CD4-positive, alpha-beta T cell treated with Interleukin-4 for 1 hour (primary cell): ENCODE measurements at regions not wholly inside any gene's neighbourhood (a gene's known extent, or its start where the extent isn't known, plus 50 kb on each side); places are given as distances from the start of the nearest gene placed in this dataset.
"Not testable (repeated sequence)": the region's sequence is repeated elsewhere in the genome, so short reads cannot be mapped to it uniquely, and the experiment has no call there.

Experiments
- DNase-seq, 2 donors: peaks; one replicate each; pipeline ENCODE4 v3.0.0-alpha.2; 2020 to 2022

DNA sequence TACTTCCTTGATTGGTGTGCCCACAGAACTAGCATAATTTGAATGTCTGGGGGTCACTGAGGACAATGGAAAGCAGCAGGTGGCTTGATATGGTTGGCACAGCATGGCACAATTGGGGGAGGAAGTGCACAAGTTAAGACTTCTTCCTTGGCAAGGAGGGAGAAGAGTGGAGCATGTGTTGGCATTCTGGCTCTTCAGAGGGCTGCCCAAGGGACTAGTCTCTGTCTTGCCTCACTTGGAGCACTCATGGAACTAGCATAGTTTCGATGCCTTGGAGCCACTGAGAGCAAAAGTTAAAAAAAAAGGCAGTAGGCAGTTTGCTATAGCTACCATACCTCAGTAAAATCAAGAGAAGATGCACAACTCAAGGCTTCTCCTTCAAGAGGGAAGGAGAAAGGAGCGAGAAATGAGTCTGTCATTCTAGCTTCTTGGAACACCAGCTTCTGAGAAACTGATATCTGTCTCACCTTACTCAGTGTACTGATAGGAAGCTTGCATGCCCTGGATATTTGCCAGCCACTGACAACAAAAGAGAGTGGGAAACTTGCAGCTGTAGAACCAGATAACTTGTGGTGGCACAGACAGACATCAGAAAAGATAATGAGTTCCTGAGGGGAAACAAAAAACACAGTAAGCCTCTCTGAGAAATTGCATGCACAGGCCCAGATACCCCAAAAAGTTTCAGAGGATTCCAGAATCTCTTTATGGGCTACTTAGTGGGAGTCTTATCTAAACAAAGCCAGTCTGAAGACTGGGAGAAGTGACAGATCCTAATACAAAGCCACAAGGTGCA lies 207.5 kb upstream of the SAMSN1 start:
- DNase-seq, result no peak

DNA sequence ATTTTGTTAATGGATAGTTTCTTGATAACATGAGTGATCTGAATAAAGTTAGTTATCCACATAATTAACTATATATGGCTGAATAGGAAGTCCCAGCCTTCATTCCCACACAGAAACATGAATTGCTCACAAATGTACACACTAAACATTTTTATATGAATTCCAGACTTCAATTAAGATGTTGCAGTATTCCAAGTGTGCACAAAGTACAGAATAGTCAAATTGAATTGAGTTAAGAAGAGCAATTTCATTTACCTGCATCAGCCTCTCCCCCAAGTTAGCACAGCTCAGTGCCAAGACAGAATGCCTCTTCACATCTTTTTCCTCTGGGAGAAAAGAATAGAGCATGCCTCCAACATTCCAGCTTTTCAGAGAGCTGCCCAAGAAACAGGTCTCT lies 207.0 kb upstream of the SAMSN1 start:
- no peak for DNase-seq

DNA sequence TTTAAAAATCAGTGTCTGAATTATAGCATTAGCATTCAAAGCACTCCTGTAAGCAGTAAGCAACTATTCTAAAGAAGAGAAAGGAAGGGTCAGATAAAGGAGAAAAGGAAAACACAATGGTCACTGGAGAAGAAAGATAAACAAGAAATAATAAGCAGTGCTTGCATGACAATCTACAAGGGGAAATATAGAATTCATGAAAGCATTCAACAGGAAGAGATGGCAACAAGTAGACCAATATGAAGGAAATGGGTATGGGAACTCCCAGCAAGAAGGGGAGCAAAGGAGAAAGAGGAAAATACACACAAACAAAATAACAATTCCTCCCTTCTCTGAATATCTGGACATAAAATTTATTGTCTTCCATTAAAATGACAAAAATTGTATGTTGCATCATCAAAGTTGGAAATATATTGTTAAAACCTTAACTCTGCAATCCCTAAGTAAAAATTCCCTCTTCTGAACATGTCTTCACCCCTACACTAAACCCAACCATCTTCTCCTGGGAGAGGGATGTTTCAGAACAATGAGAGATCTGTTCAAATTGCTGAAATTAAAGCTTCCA lies 206.3 kb upstream of the SAMSN1 start:
- DNase-seq, result no peak

DNA sequence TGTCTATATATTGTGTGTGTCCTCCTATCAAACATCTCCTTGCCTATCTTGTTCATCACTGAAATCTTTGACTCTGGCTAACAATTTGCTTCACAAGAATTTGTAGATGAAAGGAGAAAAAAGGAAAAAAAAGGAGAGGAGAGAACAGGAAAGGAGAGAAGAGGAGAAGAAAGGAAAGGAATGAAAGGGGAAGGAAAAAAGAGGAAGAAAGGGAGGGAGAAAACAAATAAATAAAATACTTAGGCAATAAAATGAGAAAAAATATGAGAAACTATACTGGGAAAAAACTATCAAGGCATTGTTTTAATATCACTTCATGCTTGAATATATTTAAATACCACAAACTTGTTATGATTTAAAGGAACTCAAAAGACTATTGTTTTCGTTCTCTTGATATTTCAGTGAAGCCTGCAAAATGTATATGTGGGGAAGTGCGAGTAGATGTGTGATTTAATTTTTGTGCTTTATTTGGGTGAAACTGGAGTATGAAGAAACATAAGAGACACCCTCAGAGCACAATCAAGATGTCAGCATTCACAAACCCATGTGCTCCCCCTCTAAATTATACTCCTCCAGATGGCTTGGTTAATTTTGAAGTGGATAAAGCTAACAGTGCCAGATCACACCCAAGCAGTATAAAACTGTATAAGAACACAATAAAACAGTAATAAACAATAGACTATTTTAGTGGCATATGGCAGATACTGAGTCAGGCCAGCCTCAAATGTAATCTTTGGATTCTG lies 205.7 kb upstream of the SAMSN1 start:
- no peak for DNase-seq

DNA sequence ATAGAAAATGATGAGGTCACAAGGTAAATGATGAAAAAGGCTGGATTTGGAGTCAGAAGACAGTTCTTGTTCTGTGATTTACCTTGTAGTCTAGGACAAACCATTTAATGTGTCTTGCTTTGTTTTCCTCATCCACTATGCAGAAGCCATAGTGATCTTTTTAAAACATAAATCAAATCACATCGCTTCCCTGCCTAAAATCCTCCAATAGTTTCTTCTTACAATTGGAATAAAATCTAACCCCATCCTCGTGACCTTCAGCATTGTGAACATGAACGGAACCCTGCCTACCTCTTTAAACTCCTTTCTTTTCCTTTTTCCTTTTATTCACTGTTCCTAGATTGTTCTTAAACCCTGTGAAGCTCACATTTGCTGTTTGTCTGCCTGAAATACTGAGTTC lies 204.9 kb upstream of the SAMSN1 start:
- no peak for DNase-seq

DNA sequence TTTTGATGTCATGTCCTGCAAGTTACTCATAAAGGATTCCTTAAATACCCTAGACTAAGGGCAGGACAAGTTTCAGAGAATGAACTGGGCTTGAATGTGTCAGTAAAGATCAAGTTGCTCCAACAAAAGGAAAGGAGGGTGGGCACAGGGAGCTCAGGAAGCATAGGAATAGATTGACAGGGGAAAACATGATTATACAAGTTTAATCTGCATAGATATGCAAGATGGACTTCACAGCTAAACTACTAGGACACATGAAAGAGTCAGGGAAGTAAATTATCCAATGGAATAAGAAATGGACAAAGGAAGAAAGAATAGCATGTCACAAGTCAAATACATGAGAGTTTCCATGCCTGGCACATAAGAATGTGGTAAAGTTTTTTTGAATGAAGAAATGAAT lies 203.9 kb upstream of the SAMSN1 start:
- DNase-seq, result no peak

DNA sequence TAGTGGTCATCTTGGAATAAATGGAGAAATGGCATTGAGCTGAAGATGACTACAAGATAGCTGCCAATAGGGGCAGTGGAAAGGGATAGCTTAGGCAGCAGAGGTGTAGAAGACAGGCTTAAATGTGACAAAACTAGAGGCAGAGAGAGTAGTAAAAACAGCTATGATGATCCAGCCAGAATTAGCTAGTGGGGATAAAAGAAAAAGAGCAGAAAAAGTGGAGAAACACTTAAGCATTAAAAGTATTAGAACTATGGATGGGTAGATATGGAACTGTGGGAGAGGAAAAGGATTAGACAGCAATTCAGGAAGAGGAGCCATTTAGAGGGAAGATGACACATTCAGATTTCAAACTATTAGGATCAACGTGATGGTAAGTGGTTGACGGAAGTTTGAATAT lies 202.5 kb upstream of the SAMSN1 start:
- DNase-seq, result no peak

DNA sequence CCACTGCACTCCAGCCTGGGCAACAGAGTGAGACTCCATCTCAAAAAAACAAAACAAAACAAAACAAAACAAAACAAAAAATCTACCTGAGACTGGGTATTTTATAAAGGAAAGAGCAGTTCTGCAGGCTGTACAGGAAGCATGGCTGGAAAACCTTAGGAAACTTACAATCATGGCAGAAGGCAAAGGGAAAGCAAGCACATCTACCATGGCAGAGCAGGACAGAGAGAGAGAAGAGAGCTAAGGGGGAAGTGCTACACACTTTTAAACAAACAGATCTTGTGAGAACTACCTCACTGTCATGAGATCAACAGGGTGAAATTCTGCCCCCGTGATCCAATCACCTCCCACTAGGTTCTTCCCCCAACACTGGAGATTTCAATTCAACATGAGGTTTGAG lies 198.3 kb upstream of the SAMSN1 start:
- no peak for DNase-seq

DNA sequence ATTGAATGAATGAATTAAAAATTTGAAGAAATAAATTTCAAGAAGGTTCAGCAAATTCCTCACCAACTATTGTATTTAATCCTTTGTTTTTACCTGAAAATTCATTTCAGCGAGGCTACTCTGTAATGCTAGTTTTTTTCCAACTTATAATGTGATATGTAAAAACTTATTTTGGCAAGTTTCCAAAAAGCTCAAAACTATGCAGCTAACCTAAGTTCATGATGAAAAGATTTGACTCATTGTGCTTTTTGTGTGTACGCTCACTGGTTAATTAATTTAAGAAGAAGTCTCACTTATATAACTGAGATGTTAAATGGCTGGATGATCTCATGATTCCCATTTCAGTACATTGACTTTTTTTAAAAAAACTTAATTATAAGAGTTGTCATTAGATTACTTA lies 196.0 kb upstream of the SAMSN1 start:
- no peak for DNase-seq

DNA sequence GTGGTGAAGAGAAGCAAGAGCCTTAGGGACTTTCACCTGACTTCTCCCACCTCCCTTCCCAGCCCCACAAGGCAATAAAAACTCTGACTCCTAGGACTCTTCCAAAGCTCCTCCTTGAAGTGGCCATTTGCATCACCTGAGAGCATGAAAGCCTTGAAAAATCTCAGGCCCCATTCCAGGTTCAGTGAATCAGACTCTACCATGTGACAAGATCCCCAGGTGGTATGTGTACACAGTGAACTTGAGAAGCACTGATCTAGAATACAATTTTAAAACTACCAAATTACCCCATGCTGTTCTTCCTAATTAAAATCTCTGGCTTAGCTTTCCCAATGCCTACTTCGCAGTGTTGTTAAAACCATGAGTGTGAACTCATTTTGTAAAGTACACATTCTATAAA lies 195.1 kb upstream of the SAMSN1 start:
- no peak for DNase-seq

DNA sequence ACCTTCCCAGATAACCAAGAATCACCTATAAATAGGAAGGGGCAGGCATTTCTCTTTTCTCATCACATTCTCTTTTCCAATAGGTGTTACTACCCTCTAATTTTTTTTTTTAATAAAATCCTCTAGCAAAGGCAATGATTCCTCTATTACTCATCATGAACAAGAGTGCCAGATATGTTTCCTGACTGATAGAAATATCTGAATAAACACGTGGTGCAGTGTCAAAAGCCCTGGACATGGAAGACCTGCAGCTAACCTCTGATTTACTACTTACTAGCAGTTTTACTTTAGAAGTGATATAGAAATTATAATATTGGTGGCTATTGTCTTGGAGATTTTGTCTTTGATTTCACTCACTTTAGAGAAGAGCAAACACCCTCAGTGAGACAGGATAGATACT lies 194.6 kb upstream of the SAMSN1 start:
- no peak for DNase-seq

DNA sequence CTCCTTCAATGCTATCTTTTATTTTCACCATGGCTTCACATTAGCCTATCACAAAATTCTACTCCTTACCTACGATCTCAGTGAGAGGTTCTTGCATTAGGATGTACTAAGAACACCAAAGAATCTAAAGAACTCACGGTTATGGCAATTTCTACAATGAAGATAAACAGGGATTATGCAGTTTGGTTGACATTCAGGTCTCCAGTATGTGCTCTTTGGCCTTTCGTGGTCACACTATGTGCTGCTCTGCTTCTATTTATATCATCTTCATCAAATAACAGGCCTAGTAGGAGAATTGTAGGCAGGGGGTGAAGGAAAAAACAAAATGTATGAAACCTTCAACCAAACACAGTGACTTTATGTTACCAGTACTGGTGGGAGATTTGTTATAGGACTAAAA lies 194.0 kb upstream of the SAMSN1 start:
- DNase-seq, result no peak

DNA sequence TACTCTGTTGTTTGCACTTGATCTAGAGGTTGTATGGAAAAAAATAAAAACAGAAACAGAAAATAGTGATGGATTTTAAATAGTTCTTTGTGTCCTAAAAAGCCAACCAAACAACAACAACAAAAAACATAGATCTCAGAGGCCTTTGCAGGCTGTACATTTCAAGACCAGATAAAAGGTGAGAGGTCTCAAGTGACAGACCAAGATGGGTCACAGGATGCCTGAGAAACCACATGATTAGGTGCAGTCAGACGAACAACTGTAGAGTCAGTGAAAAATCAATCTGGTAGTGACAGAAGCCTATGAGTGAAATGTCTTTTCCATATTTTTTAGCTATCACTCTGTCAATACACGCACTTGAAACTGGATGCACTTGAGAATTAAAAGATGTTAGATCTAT lies 193.5 kb upstream of the SAMSN1 start:
- no peak for DNase-seq

DNA sequence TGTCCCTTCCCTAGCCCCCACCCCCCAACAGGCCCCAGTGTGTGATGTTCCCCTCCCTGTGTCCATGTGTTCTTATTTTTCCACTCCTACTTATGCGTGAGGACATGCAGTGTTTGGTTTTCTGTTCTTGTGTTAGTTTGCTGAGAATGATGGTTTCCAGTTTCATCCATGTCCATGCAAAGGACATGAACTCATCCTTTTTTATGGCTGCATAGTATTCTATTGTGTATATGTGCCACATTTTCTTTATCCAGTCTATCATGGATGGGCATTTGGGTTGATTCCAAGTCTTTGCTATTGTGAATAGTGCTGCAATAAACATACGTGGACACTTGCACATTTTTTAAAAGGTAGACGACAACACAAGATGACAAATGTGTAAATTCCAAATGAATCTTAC lies 192.5 kb upstream of the SAMSN1 start:
- not testable (repeated sequence) for DNase-seq

DNA sequence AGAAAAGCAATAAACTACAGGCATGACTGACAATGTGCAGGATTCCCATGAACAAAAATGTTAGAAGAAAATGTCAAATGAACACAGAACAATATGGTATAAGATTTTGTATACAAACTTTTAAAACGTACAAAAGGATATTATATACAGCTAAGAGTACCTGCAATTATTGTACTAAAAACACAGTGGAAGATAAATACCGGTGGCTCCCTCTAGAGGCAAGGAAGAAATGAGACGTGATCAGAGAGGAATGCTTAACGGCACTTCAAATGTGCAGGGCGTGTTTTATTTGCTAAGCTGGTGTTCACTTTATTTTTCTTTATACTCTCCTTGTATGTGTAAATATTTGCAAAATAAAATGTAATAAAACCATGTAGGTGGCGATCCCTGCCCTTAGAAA lies 191.8 kb upstream of the SAMSN1 start:
- peak; percentile 60 to 82 for DNase-seq

DNA sequence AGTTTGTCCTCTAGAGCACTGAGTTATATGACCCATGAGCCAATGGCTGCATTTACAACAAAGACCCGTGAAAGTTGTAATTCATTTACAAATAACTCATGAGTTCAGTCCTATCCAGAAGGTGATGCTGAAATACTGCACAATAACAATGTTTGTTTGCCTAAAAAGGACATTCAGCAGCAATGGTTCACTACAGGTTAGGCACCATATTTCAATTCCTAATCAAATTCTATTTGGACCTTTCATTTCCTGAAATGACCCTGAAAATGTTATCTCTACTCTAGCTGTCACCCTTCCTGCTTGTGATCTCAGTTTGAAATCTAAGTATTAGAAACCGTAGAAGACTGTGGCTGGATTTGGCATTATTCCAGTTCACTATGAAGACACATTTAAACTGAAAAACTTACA lies 191.2 kb upstream of the SAMSN1 start:
- no peak for DNase-seq

DNA sequence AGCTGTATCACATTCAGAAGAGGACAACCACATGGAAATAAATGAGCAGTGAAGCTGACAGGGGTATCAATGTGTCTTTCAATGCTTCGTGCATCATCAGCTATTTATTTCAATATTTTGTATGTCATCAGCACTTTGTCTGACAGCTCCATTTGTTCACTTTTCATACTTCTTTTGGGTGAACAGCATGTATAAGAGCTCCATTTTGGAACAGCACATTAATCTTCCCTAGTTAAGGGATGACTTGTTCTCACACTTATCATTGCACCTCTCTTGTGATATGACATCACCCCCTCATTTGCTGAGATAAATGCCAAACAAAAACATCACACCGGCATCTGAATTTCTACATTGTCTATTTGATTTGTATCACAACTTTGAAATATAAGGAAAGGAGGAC lies 190.6 kb upstream of the SAMSN1 start:
- no peak for DNase-seq

DNA sequence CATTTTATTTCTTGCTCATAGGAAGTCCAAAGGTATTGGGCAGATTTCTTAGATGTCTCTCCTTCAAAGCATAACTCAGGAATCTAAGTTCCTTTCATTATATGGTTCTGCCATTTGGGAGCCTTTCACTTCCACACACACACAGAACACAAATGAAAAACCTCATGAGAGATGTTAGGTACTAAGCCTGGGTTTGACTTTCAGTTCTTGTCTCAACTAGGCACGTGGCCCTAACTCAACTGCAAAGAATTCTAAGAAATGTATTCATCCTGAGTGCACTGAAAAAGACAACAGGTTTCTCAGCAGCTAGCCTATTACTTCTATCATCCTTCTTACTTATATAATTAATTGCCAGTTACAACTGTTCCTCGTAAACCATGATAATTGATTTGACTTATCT lies 190.0 kb upstream of the SAMSN1 start:
- DNase-seq, result peak in 1 of 2 donors; percentile 4

DNA sequence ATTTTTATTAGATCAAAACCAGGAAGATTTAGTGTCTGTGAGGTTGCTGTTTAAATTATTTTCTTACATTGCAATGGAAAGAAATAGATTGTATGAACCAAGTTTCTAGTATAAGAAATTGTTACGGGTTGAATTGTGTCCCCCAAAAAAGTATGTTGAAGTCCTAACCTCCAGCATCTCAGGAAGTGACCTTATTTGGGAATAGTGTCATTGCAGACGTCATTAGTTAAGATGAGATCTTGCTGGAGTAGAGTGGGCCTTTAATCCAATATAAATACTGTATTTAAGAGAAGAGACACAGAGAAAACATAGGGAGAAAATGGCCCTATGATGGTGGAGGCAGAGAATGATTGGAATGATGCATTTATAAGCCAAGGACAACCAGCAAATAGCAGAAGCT lies 188.7 kb upstream of the SAMSN1 start:
- DNase-seq, result no peak

DNA sequence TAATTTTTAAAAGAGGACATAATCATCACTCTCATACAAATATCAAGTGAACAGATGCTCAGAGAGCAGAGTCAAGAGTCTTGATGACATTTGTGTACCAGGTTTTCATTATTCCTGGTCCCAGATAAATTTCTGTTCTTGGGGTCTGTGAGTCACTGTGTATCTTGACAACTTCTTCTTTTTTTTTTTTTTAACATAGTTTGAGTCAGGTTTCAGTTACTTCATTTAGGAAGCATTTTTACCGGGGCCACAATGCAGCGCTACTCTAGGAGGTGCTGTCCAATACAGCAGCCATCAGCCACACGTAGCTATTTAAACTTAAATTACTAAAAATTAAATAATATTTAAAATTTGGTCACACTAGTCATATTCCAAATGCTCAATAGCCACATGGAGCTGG lies 188.1 kb upstream of the SAMSN1 start:
- peak in 1 of 2 donors; percentile 25 for DNase-seq

DNA sequence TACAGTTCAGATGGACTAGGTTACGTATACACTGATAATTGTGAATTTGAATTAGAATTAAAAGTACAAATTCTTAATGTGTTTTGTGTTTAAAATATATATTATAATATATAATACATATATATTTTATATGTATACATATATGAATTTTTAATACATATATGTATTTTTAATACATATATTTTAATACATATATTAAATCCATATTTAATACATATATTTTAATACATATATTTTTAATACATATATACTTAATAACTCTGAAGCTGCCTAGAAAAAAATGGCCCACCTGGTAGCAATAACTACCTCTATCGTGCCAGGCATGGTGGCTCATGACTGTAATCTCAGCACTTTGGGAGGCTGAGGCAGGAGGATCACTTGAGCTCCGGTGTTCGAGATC lies 179.1 kb upstream of the SAMSN1 start:
- no peak for DNase-seq

DNA sequence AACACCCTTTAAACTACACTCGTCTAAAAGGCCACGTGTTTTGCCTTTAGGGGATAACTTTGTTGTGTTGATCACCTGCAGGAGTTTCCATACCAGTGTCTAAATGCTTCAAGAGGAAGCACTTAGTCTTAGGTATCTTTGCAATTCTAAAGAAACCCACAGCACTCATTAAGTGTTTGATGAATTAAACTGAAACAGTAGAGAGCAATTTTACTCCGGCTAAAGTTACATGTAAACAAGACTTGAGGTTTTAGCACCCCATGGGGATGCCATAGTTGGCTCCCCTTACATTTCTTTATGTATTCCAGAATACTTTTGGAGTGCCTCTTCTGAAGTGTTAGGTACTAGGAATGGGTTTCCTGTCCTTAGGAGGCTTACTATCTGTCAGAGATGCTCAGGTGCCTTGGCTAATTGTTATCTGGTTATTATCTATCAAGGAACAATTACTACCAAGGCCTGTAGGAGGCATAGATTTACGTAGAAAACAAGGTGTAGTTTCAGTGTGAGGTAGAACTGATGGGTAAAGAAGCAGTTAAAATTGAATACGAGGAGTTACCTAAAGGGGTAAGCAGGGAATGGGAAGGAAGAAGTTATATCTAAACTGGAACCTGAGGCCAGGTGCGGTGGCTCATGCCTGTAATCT lies 176.8 kb upstream of the SAMSN1 start:
- no peak for DNase-seq

DNA sequence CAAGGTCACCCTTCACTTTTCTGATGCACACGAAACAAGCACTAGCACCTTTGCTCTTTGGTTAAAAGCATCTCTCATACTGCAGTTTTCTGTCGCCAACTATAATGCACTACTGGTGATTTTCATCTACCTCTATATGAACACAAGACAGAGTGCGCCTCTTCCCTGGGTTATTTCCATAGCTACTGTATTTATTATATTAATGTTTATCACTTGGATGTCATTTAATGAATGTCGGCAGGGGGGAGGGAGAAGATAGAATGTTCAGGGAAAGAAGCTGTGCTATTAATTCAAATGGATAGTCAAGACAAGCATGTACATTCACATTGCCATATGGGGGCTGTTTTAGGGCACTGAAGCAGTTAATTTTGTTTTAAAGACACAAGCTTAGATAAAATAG lies 174.1 kb upstream of the SAMSN1 start:
- DNase-seq, result no peak

DNA sequence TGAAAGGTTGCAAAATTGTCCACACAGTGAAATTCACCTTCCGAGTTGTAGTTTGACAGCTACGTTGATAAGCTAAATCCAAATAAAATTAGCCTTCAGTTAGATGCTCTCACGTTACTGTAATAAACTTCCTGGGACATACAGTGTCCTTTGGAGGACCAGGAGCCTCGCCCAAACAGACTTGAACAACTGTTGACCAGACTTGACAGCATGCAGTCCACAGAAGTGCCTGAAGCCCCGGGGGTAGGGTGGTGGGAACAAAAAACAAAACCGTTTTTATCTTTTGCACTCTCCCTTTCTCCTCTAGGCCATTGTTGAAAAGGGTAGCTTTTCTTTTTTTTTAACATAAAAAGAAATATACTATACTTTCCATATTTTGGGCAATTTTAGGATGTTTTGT lies 172.8 kb upstream of the SAMSN1 start:
- no peak for DNase-seq
